Smooth muscle cell (in vitro differentiated cells): ENCODE measurements at regions not wholly inside any gene's neighbourhood (a gene's known extent, or its start where the extent isn't known, plus 50 kb on each side); places are given as distances from the start of the nearest gene placed in this dataset.
"Not testable (repeated sequence)": the region's sequence is repeated elsewhere in the genome, so short reads cannot be mapped to it uniquely, and the experiment has no call there.

Source experiments
- DNase-seq: peaks from one replicate; lab custom pipeline; 2025; ENCODE audit not compliant: unreplicated experiment; lab: John Stamatoyannopoulos, UW
- H2AFZ ChIP-seq: fragments of 200-600 bp; sonication (generic); 2 replicates; pipeline ENCODE4 v1.6.0; 2016; ENCODE audit warnings: antibody characterized with exemption, low read depth, mild to moderate bottlenecking
- H3F3A ChIP-seq: fragments of 200-600 bp; sonication (generic); 2 replicates; pipeline ENCODE4 v1.6.0; 2017; ENCODE audit warnings: antibody characterized with exemption, low read depth
- H3K27ac ChIP-seq: fragments of 200-600 bp; sonication (generic); 2 replicates; pipeline ENCODE4 v1.5.1; 2016; ENCODE audit warnings: low read depth, mild to moderate bottlenecking
- H3K27me3 ChIP-seq: fragments of 200-600 bp; sonication (generic); 2 replicates; pipeline ENCODE4 v1.6.1; 2016; ENCODE audit warnings: low read depth, mild to moderate bottlenecking
- H3K36me3 ChIP-seq: fragments of 200-600 bp; sonication (generic); 2 replicates; pipeline ENCODE4 v1.5.1; 2016; ENCODE audit warnings: low read depth
- H3K4me1 ChIP-seq: fragments of 200-600 bp; sonication (generic); 2 replicates; pipeline ENCODE4 v1.5.1; 2016; ENCODE audit warnings: low read depth
- H3K4me2 ChIP-seq: fragments of 200-600 bp; sonication (generic); 2 replicates; pipeline ENCODE4 v1.6.0; 2016; ENCODE audit warnings: mild to moderate bottlenecking
- H3K4me3 ChIP-seq: fragments of 200-600 bp; sonication (generic); 2 replicates; pipeline ENCODE4 v1.5.1; 2016; ENCODE audit warnings: mild to moderate bottlenecking
- H3K79me2 ChIP-seq: fragments of 200-600 bp; sonication (generic); 2 replicates; pipeline ENCODE4 v1.6.0; 2016; ENCODE audit warnings: low read depth, mild to moderate bottlenecking
- H3K9ac ChIP-seq: fragments of 200-600 bp; sonication (generic); 2 replicates; pipeline ENCODE4 v1.6.0; 2016; ENCODE audit warnings: low read depth
- H3K9me3 ChIP-seq: fragments of 200-600 bp; sonication (generic); replicated peaks from 2 replicates; pipeline ENCODE4 v1.5.1; 2016; ENCODE audit warnings: low read depth
- H4K20me1 ChIP-seq: fragments of 200-600 bp; sonication (generic); 2 replicates; pipeline ENCODE4 v1.6.0; 2016; ENCODE audit warnings: low read depth
- WGBS: methylation state at CpG from one replicate; pipeline ENCODE4 v1.1.7; 2016; ENCODE audit warnings: low lambda C conversion rate; 5-methylcytosine and 5-hydroxymethylcytosine counted together
- TF ChIP-seq, protein P1 (sequence below): fragments of 200-600 bp; sonication (generic); IDR thresholded peaks from 2 replicates; pipeline ENCODE4 v1.5.1; 2017; ENCODE audit warnings: borderline replicate concordance, mild to moderate bottlenecking, antibody characterized with exemption; ENCODE audit not compliant: insufficient read depth, poor library complexity, severe bottlenecking

DNA sequence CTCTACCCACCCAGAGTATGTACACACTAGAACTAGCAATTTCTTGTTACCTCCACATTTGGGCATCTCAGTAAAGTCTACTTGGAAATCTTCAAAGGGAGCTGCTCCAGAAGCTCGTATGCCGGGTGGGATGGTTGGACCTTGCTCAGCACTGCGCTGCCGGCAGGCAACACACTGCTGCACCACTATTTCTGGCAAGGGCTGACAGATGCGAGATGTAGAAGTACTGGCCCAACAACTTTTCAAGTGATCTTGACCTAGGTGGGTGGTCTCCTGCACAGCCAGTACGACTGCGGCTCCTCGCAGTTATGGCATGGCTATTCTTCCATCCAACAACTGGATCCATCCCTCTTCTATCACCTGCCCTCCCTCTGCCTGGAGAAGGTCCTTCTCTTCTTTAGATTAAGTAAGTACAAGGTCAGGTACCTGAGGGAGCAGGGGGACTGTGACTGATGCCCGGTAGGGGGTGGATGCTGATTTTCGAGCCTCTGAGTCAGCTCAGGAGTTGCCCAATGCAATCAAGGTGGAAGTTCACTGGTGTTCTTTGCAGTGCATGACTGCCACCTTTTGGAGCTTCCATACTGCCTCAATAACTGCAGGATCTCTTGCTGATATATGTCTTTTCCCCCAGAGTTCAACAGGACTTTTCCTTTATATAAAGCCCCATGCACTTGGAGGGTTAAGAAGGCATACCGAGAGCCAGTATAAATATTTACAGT lies 100.4 kb upstream of the SLC1A4 start:
- no peak overlapping the region for H3K4me2 ChIP-seq
- H3K4me3 ChIP-seq = no peak overlapping the region
- no peak overlapping the region for H3K27ac ChIP-seq
- no peaks in the 10 kb centered on the region for H3K36me3 ChIP-seq
- H3F3A ChIP-seq = no peaks in the 10 kb centered on the region
- no peaks in the 10 kb centered on the region for H3K79me2 ChIP-seq
- H3K9me3 ChIP-seq = no peaks in the 10 kb centered on the region
- no peak overlapping the region for H2AFZ ChIP-seq
- no peaks in the 10 kb centered on the region for H4K20me1 ChIP-seq
- TF ChIP-seq, protein P1, sequence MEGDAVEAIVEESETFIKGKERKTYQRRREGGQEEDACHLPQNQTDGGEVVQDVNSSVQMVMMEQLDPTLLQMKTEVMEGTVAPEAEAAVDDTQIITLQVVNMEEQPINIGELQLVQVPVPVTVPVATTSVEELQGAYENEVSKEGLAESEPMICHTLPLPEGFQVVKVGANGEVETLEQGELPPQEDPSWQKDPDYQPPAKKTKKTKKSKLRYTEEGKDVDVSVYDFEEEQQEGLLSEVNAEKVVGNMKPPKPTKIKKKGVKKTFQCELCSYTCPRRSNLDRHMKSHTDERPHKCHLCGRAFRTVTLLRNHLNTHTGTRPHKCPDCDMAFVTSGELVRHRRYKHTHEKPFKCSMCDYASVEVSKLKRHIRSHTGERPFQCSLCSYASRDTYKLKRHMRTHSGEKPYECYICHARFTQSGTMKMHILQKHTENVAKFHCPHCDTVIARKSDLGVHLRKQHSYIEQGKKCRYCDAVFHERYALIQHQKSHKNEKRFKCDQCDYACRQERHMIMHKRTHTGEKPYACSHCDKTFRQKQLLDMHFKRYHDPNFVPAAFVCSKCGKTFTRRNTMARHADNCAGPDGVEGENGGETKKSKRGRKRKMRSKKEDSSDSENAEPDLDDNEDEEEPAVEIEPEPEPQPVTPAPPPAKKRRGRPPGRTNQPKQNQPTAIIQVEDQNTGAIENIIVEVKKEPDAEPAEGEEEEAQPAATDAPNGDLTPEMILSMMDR = peak; percentile 38
- DNase-seq = no peak
- no peaks in the 10 kb centered on the region for H3K4me1 ChIP-seq
- WGBS = 68% methylated on average over 11 of the region's 11 CpGs
- no peak overlapping the region for H3K9ac ChIP-seq
- no peaks in the 10 kb centered on the region for H3K27me3 ChIP-seq

DNA sequence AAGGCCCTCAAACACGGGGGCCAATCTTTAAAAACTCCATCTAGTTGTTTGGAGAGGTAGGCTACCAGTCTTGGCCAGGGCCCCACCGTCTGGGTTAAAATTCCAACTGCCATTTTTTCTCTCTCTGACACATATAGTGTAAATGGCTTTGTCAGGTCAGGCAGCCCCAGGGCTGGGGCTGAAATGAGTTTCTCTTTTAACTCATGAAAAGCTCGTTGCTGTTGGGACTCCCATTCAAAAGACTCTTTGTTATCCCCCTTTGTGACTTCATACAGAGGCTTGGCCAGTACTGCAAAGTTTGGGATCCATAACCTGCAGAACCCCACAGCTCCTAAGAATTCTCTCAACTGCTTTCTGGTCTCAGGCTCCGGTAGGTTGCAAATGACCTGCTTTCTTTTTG lies 99.4 kb upstream of the SLC1A4 start:
- Histone ChIP-seq H3K9ac (no peak overlapping the region), H3K79me2 (no peaks in the 10 kb centered on the region), H3K36me3 (no peaks in the 10 kb centered on the region), H3K4me2 (no peak overlapping the region), H3K9me3 (no peaks in the 10 kb centered on the region), H3K27ac (no peak overlapping the region), H4K20me1 (no peaks in the 10 kb centered on the region), H3K27me3 (no peaks in the 10 kb centered on the region), H3K4me1 (no peaks in the 10 kb centered on the region), H3F3A (no peaks in the 10 kb centered on the region), H2AFZ (no peak overlapping the region), H3K4me3 (no peak overlapping the region)
- TF ChIP-seq, protein P1 = no peak
- DNase-seq = no peak
- WGBS = 84% methylated on average over 4 of the region's 4 CpGs

DNA sequence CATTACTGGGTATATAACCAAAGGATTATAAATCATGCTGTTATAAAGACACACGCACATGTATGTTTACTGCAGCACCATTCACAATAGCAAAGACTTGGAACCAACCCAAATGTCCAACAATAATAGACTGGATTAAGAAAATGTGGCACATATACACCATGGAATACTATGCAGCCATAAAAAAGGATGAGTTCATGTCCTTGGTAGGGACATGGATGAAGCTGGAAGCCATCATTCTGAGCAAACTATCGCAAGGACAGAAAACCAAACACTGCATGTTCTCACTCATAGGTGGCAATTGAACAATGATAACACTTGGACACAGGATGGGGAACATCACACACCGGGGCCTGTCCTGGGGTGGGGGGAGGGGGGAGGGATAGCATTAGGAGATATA lies 92.6 kb upstream of the SLC1A4 start:
- H2AFZ ChIP-seq, H3K27ac ChIP-seq, H3F3A ChIP-seq, H3K36me3 ChIP-seq, H3K4me3 ChIP-seq, H3K4me1 ChIP-seq, H3K27me3 ChIP-seq, H3K9ac ChIP-seq, H3K4me2 ChIP-seq, H3K9me3 ChIP-seq, DNase-seq, H3K79me2 ChIP-seq, H4K20me1 ChIP-seq: not testable (repeated sequence)
- 96% methylated on average over 3 of the region's 3 CpGs for WGBS

- DNase-seq = no peak
- Histone ChIP-seq H3K27me3 (peaks cover 3% of the 10 kb centered on the region), H3K79me2 (no peaks in the 10 kb centered on the region), H3K4me3 (no peak overlapping the region), H3K4me1 (peaks cover 2% of the 10 kb centered on the region), H4K20me1 (no peaks in the 10 kb centered on the region), H3K9ac (no peak overlapping the region), H3K9me3 (no peaks in the 10 kb centered on the region), H3F3A (no peaks in the 10 kb centered on the region), H3K4me2 (no peak overlapping the region), H3K27ac (no peak overlapping the region), H2AFZ (no peak overlapping the region), H3K36me3 (no peaks in the 10 kb centered on the region)
- TF ChIP-seq, protein P1 = no peak
- WGBS = 88% methylated on average over 37 of the region's 37 CpGs
These were observed 89.9 kb upstream of the SLC1A4 start for GRCh38 chr2:64899081-64899865.

DNA sequence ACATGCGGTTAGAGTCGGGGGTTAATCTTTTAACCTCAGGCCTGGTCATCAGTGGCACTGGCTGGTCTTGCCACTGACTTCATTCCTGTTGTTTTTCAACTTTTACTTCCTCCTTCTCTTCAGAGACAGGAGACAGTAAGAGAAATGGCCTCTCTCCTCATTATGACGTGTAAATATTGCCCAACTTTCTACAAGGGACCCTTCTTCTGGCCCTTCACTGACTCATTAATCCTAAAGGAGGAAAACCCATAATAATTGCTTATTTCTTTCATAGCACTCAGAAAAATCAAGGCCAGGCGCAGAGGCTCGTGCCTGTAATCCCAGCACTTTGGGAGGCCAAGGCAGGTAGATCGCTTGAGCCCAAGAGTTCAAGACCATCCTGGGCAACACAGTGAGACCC lies 89.3 kb upstream of the SLC1A4 start:
- WGBS = 93% methylated on average over 6 of the region's 6 CpGs
- H3K4me1 ChIP-seq, H3K27ac ChIP-seq, H3K27me3 ChIP-seq, H3K9me3 ChIP-seq, H4K20me1 ChIP-seq, H3K4me3 ChIP-seq, H3K79me2 ChIP-seq, H3K9ac ChIP-seq, H3K4me2 ChIP-seq, H2AFZ ChIP-seq, H3K36me3 ChIP-seq, H3F3A ChIP-seq, DNase-seq: not testable (repeated sequence)
